H1 (cell line): ENCODE measurements at regions not wholly inside any gene's neighbourhood (a gene's known extent, or its start where the extent isn't known, plus 50 kb on each side); places are given as distances from the start of the nearest gene placed in this dataset.

Source experiments
- ZNF274 ChIP-seq: IDR thresholded peaks from 2 replicates; pipeline ENCODE4 v1.7.0; 2012; ENCODE audit warnings: low read length, borderline replicate concordance; ENCODE audit errors: extremely low read depth
- TF ChIP-seq, protein P1 (sequence below), 3 experiments: IDR thresholded peaks; 1 replicate in 2 of 3; 2 replicates in 1 of 3; pipeline versions ENCODE4 v1.5.1 to v1.6.1; 2011; ENCODE audit warnings: low read length in 3 of 3, mild to moderate bottlenecking in 3 of 3, inconsistent platforms in 2 of 3, low read depth in 1 of 3, moderate library complexity in 1 of 3; ENCODE audit not compliant: insufficient read depth in 1 of 3; ENCODE audit errors: control extremely low read depth in 1 of 3

DNA sequence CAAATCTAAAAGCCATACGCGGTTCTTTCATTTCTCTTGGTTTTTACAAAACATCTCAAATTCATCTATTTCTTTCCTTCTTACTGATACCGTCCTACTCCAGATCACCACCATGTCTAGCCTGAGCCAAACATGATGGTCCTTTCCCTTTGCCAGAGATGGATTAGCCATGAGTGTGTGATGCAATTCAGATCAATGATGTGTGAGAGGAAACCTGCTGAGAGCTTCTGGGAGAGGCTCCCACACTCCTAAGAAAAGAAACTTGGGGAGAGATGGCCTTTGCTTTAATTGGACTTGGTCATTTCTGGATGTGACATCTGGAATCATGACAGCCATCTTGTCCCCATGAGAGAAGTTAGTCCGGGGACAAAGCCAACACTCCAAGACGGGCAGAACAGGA lies 367.2 kb downstream of the FGFR2 start:
- TF ChIP-seq, protein P1, sequence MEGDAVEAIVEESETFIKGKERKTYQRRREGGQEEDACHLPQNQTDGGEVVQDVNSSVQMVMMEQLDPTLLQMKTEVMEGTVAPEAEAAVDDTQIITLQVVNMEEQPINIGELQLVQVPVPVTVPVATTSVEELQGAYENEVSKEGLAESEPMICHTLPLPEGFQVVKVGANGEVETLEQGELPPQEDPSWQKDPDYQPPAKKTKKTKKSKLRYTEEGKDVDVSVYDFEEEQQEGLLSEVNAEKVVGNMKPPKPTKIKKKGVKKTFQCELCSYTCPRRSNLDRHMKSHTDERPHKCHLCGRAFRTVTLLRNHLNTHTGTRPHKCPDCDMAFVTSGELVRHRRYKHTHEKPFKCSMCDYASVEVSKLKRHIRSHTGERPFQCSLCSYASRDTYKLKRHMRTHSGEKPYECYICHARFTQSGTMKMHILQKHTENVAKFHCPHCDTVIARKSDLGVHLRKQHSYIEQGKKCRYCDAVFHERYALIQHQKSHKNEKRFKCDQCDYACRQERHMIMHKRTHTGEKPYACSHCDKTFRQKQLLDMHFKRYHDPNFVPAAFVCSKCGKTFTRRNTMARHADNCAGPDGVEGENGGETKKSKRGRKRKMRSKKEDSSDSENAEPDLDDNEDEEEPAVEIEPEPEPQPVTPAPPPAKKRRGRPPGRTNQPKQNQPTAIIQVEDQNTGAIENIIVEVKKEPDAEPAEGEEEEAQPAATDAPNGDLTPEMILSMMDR (IDR thresholded peaks at IDR 0.05; ENCODE audit: control extremely low read depth in 1 of 3, insufficient read depth in 1 of 3, low read depth in 1 of 3, low read length in 3 of 3), result no peak
- TF ChIP-seq ZNF274, result no peak
